ENCODE measurements at regions not wholly inside any gene's neighbourhood (a gene's known extent, or its start where the extent isn't known, plus 50 kb on each side); places are given as distances from the start of the nearest gene placed in this dataset.
A peak's percentile ranks its signal among the peaks of the same experiment; 100 is the strongest.

DNA sequence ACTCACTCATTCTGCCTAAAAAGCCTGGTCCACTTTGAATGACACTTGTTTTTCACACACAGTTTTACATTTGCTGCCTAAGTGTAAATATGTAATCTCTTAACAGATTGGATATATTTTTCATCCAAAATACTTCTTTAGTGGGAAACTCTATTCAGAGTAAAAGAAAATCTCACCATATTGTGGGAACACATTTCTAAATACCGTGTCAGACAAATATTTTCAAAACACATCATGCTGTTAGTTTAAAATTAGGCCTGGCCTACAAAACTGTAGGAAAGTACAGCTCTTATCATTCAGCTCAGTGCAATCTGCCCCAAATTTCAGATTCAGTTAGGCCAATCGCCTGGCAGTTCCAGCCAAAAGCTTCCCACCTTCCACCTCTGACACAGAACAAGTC, 849.8 kb downstream of the NXPH1 start:
- TF ChIP-seq, protein P1, sequence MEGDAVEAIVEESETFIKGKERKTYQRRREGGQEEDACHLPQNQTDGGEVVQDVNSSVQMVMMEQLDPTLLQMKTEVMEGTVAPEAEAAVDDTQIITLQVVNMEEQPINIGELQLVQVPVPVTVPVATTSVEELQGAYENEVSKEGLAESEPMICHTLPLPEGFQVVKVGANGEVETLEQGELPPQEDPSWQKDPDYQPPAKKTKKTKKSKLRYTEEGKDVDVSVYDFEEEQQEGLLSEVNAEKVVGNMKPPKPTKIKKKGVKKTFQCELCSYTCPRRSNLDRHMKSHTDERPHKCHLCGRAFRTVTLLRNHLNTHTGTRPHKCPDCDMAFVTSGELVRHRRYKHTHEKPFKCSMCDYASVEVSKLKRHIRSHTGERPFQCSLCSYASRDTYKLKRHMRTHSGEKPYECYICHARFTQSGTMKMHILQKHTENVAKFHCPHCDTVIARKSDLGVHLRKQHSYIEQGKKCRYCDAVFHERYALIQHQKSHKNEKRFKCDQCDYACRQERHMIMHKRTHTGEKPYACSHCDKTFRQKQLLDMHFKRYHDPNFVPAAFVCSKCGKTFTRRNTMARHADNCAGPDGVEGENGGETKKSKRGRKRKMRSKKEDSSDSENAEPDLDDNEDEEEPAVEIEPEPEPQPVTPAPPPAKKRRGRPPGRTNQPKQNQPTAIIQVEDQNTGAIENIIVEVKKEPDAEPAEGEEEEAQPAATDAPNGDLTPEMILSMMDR (IDR thresholded peaks at IDR 0.05): no peak
- TF ChIP-seq ZFX (IDR thresholded peaks at IDR 0.05; ENCODE audit: borderline replicate concordance): no peak

DNA sequence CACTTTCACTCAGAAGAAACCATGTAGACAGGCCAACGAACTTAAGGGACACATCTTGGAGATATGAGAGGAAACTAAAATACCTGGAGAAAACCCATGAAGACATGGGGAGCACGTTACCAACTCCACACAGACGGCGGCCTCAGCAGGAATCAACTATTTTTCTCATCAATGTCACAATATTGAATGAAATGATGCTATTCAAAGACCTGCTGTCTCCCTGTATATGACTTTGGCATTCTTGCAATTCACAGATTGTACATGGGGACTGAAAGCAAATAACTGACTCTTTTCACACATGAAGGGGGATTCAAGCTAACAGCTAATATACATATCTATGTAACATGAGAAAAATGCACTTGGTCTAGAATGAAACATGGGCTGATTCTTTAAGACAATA, 869.0 kb downstream of the NXPH1 start:
- H3K27ac ChIP-seq: no peak overlapping the region
- TF ChIP-seq, protein P1 (IDR thresholded peaks at IDR 0.05): no peak
- TF ChIP-seq ZFX (IDR thresholded peaks at IDR 0.05; ENCODE audit: borderline replicate concordance): no peak

More for the DNA sequence above, 849.8 kb downstream of the NXPH1 start:
- H3K27ac ChIP-seq: no peak overlapping the region

DNA sequence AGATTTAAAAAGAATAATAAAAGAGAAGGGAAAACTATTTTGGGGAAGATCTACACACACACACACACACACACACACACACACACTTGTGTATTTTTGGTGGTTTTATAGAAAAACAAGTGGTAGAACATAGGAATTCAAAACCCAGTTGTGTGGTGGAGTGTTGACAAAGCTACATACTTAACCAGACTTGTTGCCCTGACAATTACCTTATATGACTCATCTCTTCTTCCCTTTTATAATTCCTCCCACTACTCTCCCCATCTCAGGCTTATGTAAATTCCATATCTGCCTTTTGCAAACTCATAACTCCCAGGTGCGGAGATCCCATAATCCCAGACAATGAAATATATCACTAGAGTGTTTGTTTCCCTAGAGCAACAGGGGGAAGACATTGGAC, 873.7 kb downstream of the NXPH1 start:
- no peak for TF ChIP-seq ZFX (IDR thresholded peaks at IDR 0.05; ENCODE audit: borderline replicate concordance)
- TF ChIP-seq, protein P1 (IDR thresholded peaks at IDR 0.05): no peak
- no peak overlapping the region for H3K27ac ChIP-seq

DNA sequence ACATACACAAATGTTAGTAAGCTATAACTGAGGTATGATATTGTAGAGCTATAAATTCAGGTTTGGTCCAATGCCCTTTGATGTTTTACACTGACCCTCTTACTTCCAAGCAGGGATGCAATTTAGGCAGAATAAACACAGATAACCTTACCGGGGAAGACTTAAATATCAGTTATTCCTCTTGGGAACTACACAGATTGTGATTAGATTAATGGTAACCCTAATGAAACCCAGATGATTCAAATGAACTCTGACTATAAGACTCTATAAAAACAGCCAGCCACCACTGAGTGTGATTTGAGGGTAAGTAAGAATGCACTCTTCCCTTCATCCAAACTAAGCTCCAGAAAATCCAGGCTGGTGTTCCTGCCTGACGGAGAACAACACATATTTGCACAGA, 891.1 kb downstream of the NXPH1 start:
- TF ChIP-seq, protein P1 (IDR thresholded peaks at IDR 0.05): no peak
- no peak for TF ChIP-seq ZFX (IDR thresholded peaks at IDR 0.05; ENCODE audit: borderline replicate concordance)
- H3K27ac ChIP-seq: peak overlapping the region; percentile 46

DNA sequence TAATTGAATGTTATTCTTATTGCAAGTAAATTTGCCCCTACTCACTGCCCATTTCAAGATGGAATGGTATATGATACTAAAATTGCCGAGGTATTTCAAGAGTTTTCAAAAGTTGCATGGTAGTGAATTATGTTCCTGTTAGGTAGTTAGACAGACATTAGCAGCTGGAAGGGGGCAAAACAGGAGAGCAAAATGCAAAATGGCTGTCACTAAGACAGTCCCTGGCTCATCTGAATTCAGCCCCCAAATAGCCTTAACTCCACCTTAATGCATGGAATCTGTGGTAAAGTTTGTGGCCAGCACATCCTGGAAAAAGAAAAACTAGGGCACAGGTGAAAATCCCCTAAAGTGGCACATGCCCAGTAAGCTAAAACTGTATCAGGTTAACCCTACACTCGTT, 894.9 kb downstream of the NXPH1 start:
- H3K27ac ChIP-seq: no peak overlapping the region
- TF ChIP-seq, protein P1 (IDR thresholded peaks at IDR 0.05): no peak
- no peak for TF ChIP-seq ZFX (IDR thresholded peaks at IDR 0.05; ENCODE audit: borderline replicate concordance)

DNA sequence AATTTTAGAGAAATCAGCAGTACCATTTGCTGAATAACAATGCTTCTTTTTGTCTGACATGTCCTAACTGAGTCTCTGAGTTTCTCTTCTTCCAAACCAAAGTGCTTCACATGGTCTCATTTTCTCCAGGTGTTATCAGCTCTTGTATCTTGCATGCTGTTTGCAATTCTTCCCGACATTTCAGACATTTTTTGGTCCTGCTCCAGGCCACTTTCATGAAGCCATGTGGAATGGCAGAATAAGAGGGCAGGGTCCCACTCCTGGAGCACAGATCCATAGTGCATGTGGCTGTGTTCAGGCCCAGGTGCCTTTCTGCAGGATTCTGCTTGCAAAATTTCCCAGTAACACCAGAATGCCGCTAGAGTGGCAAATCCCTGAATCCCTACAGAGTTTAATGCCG, 916.2 kb downstream of the NXPH1 start:
- H3K27ac ChIP-seq: no peak overlapping the region
- TF ChIP-seq ZFX (IDR thresholded peaks at IDR 0.05; ENCODE audit: borderline replicate concordance): no peak
- TF ChIP-seq, protein P1 (IDR thresholded peaks at IDR 0.05): no peak

DNA sequence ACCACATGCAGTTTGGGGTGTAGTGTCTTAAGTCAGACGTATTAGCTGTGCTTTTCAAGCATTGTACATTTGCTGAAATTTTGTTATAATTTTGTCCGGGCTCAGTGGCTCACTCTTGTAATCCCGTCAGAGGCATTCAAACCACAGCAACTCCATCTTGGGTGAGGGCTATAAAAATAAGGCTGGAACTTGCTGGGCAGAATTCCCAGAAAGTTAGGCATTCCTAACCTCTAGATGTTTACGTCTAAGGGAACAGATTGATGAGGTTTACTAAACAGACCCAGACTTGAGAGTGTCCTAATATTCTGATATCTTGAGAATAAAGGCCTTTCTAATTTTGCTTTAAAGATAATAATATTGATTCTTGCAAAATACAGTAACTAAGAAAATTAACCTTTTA, 957.8 kb downstream of the NXPH1 start:
- TF ChIP-seq, protein P1 (IDR thresholded peaks at IDR 0.05): no peak
- TF ChIP-seq ZFX (IDR thresholded peaks at IDR 0.05; ENCODE audit: borderline replicate concordance): no peak

More for the DNA sequence above, 957.8 kb downstream of the NXPH1 start:
- no peak overlapping the region for H3K27ac ChIP-seq
